Endodermal cell (in vitro differentiated cells): ENCODE measurements at regions not wholly inside any gene's neighbourhood (a gene's known extent, or its start where the extent isn't known, plus 50 kb on each side); places are given as distances from the start of the nearest gene placed in this dataset.

ENCODE experiments used
- DNase-seq: peaks from one replicate; pipeline ENCODE4 v3.0.0-alpha.2; 2017
- H3K27ac ChIP-seq: 2 replicates; pipeline ENCODE4 v1.5.1; 2013; ENCODE audit warnings: mild to moderate bottlenecking, low read depth, low read length, moderate library complexity
- H3K27me3 ChIP-seq: 2 replicates; pipeline ENCODE4 v1.6.1; 2013; ENCODE audit warnings: mild to moderate bottlenecking, low read length, moderate library complexity; ENCODE audit not compliant: insufficient read depth, control insufficient read depth, poor library complexity, severe bottlenecking
- H3K36me3 ChIP-seq: 2 replicates; pipeline ENCODE4 v1.7.0; 2013; ENCODE audit warnings: mild to moderate bottlenecking, low read length, moderate library complexity; ENCODE audit not compliant: control insufficient read depth, insufficient read depth
- H3K4me1 ChIP-seq: one replicate; pipeline ENCODE4 v1.7.0; 2013; ENCODE audit warnings: low read length; ENCODE audit not compliant: control insufficient read depth, insufficient read depth
- H3K4me3 ChIP-seq: 2 replicates; pipeline ENCODE4 v1.5.1; 2013; ENCODE audit warnings: mild to moderate bottlenecking, low read length, moderate library complexity
- H3K9ac ChIP-seq: 2 replicates; pipeline ENCODE4 v1.6.1; 2013; ENCODE audit warnings: mild to moderate bottlenecking, low read length, moderate library complexity; ENCODE audit not compliant: poor library complexity, severe bottlenecking; ENCODE audit errors: extremely low read depth
- H3K9me3 ChIP-seq: 2 replicates; pipeline ENCODE4 v1.6.1; 2013; ENCODE audit warnings: mild to moderate bottlenecking, low read length, moderate library complexity; ENCODE audit not compliant: control insufficient read depth
- H3K27ac Mint-ChIP-seq: 2 replicates; pipeline ENCODE4 v1.8.0; 2020; ENCODE audit warnings: mixed read lengths
- H3K27me3 Mint-ChIP-seq: 2 replicates; pipeline ENCODE4 v1.8.0; 2021; ENCODE audit warnings: mild to moderate bottlenecking, mixed read lengths; ENCODE audit not compliant: insufficient read depth
- H3K36me3 Mint-ChIP-seq: 2 replicates; pipeline ENCODE4 v1.8.0; 2020; ENCODE audit warnings: low read depth, mixed read lengths
- H3K4me1 Mint-ChIP-seq: 2 replicates; pipeline ENCODE4 v1.8.0; 2020; ENCODE audit warnings: mixed read lengths
- H3K4me3 Mint-ChIP-seq: 2 replicates; pipeline ENCODE4 v1.8.0; 2020; ENCODE audit warnings: mild to moderate bottlenecking, moderate library complexity, mixed read lengths
- H3K9me3 Mint-ChIP-seq: 2 replicates; pipeline ENCODE4 v1.8.0; 2020; ENCODE audit warnings: mild to moderate bottlenecking, mixed read lengths
- WGBS, 2 experiments: methylation state at CpG; one replicate each; pipeline versions ENCODE4 v1.1.5 to v1.1.7; 2013; ENCODE audit warnings: missing lambda C conversion rate in 2 of 2, mixed read lengths in 1 of 2; ENCODE audit not compliant: insufficient coverage in 1 of 2, insufficient read length in 1 of 2; 5-methylcytosine and 5-hydroxymethylcytosine counted together
- TF ChIP-seq, protein P1 (sequence below): fragments of 200-600 bp; sonication (generic); conservative IDR thresholded peaks from 2 replicates; pipeline ENCODE4 v1.5.0; 2021; ENCODE audit warnings: antibody characterized with exemption, mild to moderate bottlenecking

DNA sequence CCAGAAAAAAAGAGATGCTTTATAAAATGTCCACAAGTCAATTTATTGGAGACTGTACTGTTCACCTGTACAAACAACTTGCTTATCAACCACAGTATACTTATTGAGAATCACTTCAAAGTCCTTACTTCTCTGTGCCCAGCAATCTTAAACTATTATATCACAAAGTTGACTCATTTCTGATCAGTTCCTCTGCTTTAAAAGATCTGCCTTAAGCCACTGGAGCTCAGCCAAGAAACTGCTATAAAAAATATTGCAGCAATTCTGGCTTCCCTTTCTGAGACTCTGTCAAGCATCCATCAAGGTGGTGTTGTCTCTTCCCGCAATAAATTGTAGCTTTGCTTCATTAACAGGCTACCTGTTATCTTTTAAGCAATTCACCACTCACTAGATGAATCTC, 375.2 kb upstream of the SPHKAP start:
- no peaks in the 10 kb centered on the region for H3K36me3 ChIP-seq
- TF ChIP-seq, protein P1, sequence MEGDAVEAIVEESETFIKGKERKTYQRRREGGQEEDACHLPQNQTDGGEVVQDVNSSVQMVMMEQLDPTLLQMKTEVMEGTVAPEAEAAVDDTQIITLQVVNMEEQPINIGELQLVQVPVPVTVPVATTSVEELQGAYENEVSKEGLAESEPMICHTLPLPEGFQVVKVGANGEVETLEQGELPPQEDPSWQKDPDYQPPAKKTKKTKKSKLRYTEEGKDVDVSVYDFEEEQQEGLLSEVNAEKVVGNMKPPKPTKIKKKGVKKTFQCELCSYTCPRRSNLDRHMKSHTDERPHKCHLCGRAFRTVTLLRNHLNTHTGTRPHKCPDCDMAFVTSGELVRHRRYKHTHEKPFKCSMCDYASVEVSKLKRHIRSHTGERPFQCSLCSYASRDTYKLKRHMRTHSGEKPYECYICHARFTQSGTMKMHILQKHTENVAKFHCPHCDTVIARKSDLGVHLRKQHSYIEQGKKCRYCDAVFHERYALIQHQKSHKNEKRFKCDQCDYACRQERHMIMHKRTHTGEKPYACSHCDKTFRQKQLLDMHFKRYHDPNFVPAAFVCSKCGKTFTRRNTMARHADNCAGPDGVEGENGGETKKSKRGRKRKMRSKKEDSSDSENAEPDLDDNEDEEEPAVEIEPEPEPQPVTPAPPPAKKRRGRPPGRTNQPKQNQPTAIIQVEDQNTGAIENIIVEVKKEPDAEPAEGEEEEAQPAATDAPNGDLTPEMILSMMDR, result no peak
- no peak overlapping the region for H3K4me3 Mint-ChIP-seq
- H3K27me3 Mint-ChIP-seq, result no peaks in the 10 kb centered on the region
- 94% methylated on average over 1 of the region's 1 CpG; no CpG with 5 or more reads in 1 of the 2 experiments for WGBS, 2 experiments
- H3K9me3 Mint-ChIP-seq, result no peaks in the 10 kb centered on the region
- H3K4me1 Mint-ChIP-seq, result no peaks in the 10 kb centered on the region
- peaks cover 46% of the 10 kb centered on the region for H3K27me3 ChIP-seq
- DNase-seq, result no peak
- H3K27ac Mint-ChIP-seq, result no peak overlapping the region
- H3K4me3 ChIP-seq, result no peak overlapping the region
- H3K4me1 ChIP-seq, result no peaks in the 10 kb centered on the region
- H3K36me3 Mint-ChIP-seq, result no peaks in the 10 kb centered on the region
- H3K9ac ChIP-seq, result no peak overlapping the region
- H3K27ac ChIP-seq, result no peak overlapping the region
- no peaks in the 10 kb centered on the region for H3K9me3 ChIP-seq

DNA sequence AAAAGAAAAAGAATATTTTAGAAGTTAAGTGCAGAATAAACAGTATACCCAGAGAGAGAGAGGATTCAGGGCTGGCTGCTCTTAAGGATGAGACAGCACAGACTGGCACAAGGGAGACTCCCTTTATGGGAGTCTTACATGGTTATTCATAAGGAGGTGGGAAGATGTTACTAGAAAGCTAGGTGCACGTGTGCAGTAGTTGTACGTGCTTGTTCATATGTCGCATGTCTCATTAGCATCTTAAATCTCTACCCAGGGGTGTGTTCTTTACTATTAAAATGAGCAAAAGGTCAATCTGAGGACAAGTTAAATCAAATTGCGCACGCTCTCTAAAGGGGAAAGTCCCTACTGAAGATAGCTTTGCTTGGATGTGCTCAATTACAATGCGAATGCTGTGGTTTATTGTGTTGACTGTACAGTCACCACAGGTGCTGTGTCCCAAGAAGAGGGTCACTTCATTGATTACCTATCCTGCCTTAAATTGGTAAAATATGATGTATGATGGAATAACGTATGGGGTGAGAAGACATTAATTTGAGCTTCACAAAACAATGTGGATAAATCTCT, 368.0 kb upstream of the SPHKAP start:
- Histone ChIP-seq H3K27ac (no peak overlapping the region), H3K9me3 (peaks cover 17% of the 10 kb centered on the region), H3K4me3 (no peak overlapping the region), H3K36me3 (no peaks in the 10 kb centered on the region), H3K4me1 (no peaks in the 10 kb centered on the region), H3K27me3 (peaks cover 66% of the 10 kb centered on the region), H3K9ac (no peak overlapping the region)
- Mint-ChIP-seq H3K27ac (no peak overlapping the region), H3K9me3 (peaks cover 21% of the 10 kb centered on the region), H3K27me3 (peaks cover 9% of the 10 kb centered on the region), H3K4me1 (no peaks in the 10 kb centered on the region), H3K4me3 (no peak overlapping the region), H3K36me3 (no peaks in the 10 kb centered on the region)
- TF ChIP-seq, protein P1, result no peak
- 93 to 94% methylated on average over 4 to 7 of the region's 7 CpGs for WGBS, 2 experiments
- no peak for DNase-seq

DNA sequence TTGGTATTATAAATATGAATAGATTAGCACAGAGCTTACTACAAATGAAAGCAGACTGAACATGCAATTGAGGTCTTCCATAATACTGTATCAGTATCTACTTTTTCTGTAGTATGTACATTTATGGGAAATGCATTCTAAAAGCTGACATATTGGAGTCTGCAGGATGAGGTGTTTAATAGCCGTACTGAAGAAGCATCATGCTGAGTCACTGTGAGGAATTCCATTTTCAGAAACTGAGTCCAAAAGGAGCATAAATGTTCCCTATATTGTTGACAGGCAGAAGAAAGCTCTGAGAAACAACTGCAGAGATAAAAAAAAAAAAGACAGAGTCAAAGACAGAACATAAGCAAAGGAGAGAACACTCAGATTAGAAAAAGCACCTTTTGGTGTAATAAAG, 366.7 kb upstream of the SPHKAP start:
- H3K27ac ChIP-seq, result no peak overlapping the region
- peaks cover 21% of the 10 kb centered on the region for H3K9me3 Mint-ChIP-seq
- H3K4me3 ChIP-seq, result no peak overlapping the region
- H3K9me3 ChIP-seq, result peaks cover 17% of the 10 kb centered on the region
- DNase-seq, result no peak
- H3K36me3 Mint-ChIP-seq, result no peaks in the 10 kb centered on the region
- no peak overlapping the region for H3K4me3 Mint-ChIP-seq
- peaks cover 55% of the 10 kb centered on the region for H3K27me3 ChIP-seq
- no peaks in the 10 kb centered on the region for H3K4me1 ChIP-seq
- H3K27ac Mint-ChIP-seq, result no peak overlapping the region
- peaks cover 4% of the 10 kb centered on the region for H3K4me1 Mint-ChIP-seq
- H3K36me3 ChIP-seq, result no peaks in the 10 kb centered on the region
- 88 to 89% methylated on average over 1 of the region's 1 CpG for WGBS, 2 experiments
- TF ChIP-seq, protein P1, result no peak
- H3K9ac ChIP-seq, result no peak overlapping the region
- peaks cover 9% of the 10 kb centered on the region for H3K27me3 Mint-ChIP-seq
